KMS-11 (cell line): ENCODE measurements at regions not wholly inside any gene's neighbourhood (a gene's known extent, or its start where the extent isn't known, plus 50 kb on each side); places are given as distances from the start of the nearest gene placed in this dataset.

Experiments
- H2AFZ ChIP-seq: fragments of 200-600 bp; sonication (generic); 2 replicates; pipeline ENCODE4 v1.6.1; 2016; ENCODE audit warnings: antibody characterized with exemption, mixed run types, low read depth
- H3K27ac ChIP-seq: fragments of 200-600 bp; sonication (generic); 2 replicates; pipeline ENCODE4 v1.6.1; 2016; ENCODE audit warnings: mild to moderate bottlenecking, mixed run types
- H3K27me3 ChIP-seq: fragments of 200-600 bp; sonication (generic); 2 replicates; pipeline ENCODE4 v1.6.1; 2017; ENCODE audit warnings: mild to moderate bottlenecking, low read depth, mixed run types, moderate library complexity; ENCODE audit not compliant: insufficient read depth
- H3K36me3 ChIP-seq: fragments of 200-600 bp; sonication (generic); 2 replicates; pipeline ENCODE4 v1.6.1; 2017; ENCODE audit warnings: mild to moderate bottlenecking, mixed run types; ENCODE audit not compliant: insufficient read depth
- H3K4me1 ChIP-seq: fragments of 200-600 bp; sonication (generic); 2 replicates; pipeline ENCODE4 v1.6.1; 2016; ENCODE audit warnings: mild to moderate bottlenecking, low read depth, mixed run types; ENCODE audit not compliant: poor library complexity, severe bottlenecking
- H3K4me2 ChIP-seq: fragments of 200-600 bp; sonication (generic); 2 replicates; pipeline ENCODE4 v1.7.0; 2016; ENCODE audit warnings: mild to moderate bottlenecking, mixed run types
- H3K4me3 ChIP-seq: fragments of 200-600 bp; sonication (generic); IDR thresholded peaks from 2 replicates; pipeline ENCODE4 v1.6.1; 2017; ENCODE audit warnings: low read depth, low read length, mixed read lengths; ENCODE audit not compliant: insufficient read depth
- H3K79me2 ChIP-seq: fragments of 200-600 bp; sonication (generic); 2 replicates; pipeline ENCODE4 v1.6.1; 2016; ENCODE audit warnings: low read depth, mixed run types; ENCODE audit not compliant: insufficient read depth
- H3K9ac ChIP-seq: fragments of 200-600 bp; sonication (generic); 2 replicates; pipeline ENCODE4 v1.6.1; 2016; ENCODE audit warnings: mild to moderate bottlenecking, mixed run types
- H4K20me1 ChIP-seq: fragments of 200-600 bp; sonication (generic); 2 replicates; pipeline ENCODE4 v1.6.1; 2016; ENCODE audit warnings: mild to moderate bottlenecking, mixed run types; ENCODE audit not compliant: insufficient read depth
- CTCF ChIP-seq: fragments of 200-600 bp; sonication (generic); conservative IDR thresholded peaks from 2 replicates; pipeline ENCODE4 v1.6.1; 2017; ENCODE audit warnings: low read depth, mild to moderate bottlenecking, antibody characterized with exemption, low read length, moderate library complexity, mixed read lengths

- H3K4me3 ChIP-seq = no peak overlapping the region
- H3K27ac ChIP-seq = no peak overlapping the region
- no peaks in the 10 kb centered on the region for H3K79me2 ChIP-seq
- TF ChIP-seq CTCF = no peak
- H3K4me1 ChIP-seq = no peaks in the 10 kb centered on the region
- no peak overlapping the region for H2AFZ ChIP-seq
- H3K9ac ChIP-seq = no peak overlapping the region
- H3K36me3 ChIP-seq = no peaks in the 10 kb centered on the region
- no peaks in the 10 kb centered on the region for H4K20me1 ChIP-seq
- no peak overlapping the region for H3K4me2 ChIP-seq
- no peaks in the 10 kb centered on the region for H3K27me3 ChIP-seq
Observed at GRCh38 chr13:23003446-23003845, 177.3 kb upstream of the SGCG start.

- Histone ChIP-seq H4K20me1 (no peaks in the 10 kb centered on the region), H3K36me3 (no peaks in the 10 kb centered on the region), H3K4me3 (no peak overlapping the region), H2AFZ (no peak overlapping the region), H3K4me1 (no peaks in the 10 kb centered on the region), H3K27me3 (no peaks in the 10 kb centered on the region), H3K9ac (no peak overlapping the region), H3K4me2 (no peak overlapping the region), H3K79me2 (no peaks in the 10 kb centered on the region), H3K27ac (no peak overlapping the region)
- no peak for TF ChIP-seq CTCF
Observed at GRCh38 chr13:23007426-23007825, 173.4 kb upstream of the SGCG start.

GRCh38 chr13:23018143-23018542, 162.6 kb upstream of the SGCG start:
- Histone ChIP-seq H3K4me3 (no peak overlapping the region), H3K36me3 (no peaks in the 10 kb centered on the region), H3K4me1 (no peaks in the 10 kb centered on the region), H2AFZ (no peak overlapping the region), H3K9ac (no peak overlapping the region), H4K20me1 (no peaks in the 10 kb centered on the region), H3K79me2 (no peaks in the 10 kb centered on the region), H3K27me3 (no peaks in the 10 kb centered on the region), H3K27ac (no peak overlapping the region), H3K4me2 (no peak overlapping the region)
- TF ChIP-seq CTCF = no peak

- H3K4me1 ChIP-seq = no peaks in the 10 kb centered on the region
- no peaks in the 10 kb centered on the region for H3K36me3 ChIP-seq
- no peak overlapping the region for H3K4me3 ChIP-seq
- no peak overlapping the region for H3K9ac ChIP-seq
- no peak overlapping the region for H3K27ac ChIP-seq
- H3K79me2 ChIP-seq = no peaks in the 10 kb centered on the region
- no peaks in the 10 kb centered on the region for H3K27me3 ChIP-seq
- H4K20me1 ChIP-seq = no peaks in the 10 kb centered on the region
- H2AFZ ChIP-seq = no peak overlapping the region
- no peak overlapping the region for H3K4me2 ChIP-seq
- peak; percentile 66 for TF ChIP-seq CTCF
Observed at GRCh38 chr13:23020246-23020843, 160.4 kb upstream of the SGCG start.
